Kidney (tissue), 13 donors: ENCODE measurements at regions not wholly inside any gene's neighbourhood (a gene's known extent, or its start where the extent isn't known, plus 50 kb on each side); places are given as distances from the start of the nearest gene placed in this dataset.

Source experiments
- DNase-seq, 5 donors: peaks; one replicate each; pipeline ENCODE4 v3.0.0-alpha.2; 2013 to 2020
- FAIRE-seq: peaks from 2 replicates; lab custom pipeline; 2012; peaks lifted over from hg19 to GRCh38; lab: Jason Lieb, UNC
- H3K27ac ChIP-seq, 2 donors: one replicate each; pipeline ENCODE4 v1.7.0; 2013; ENCODE audit warnings: low read depth in 2 of 2, low read length in 2 of 2, inconsistent platforms in 1 of 2
- H3K27me3 ChIP-seq: one replicate; pipeline ENCODE4 v1.7.1; 2013; ENCODE audit warnings: low read length, inconsistent platforms; ENCODE audit not compliant: control insufficient read depth, insufficient read depth
- H3K36me3 ChIP-seq, 3 donors: one replicate each; pipeline versions ENCODE4 v1.7.0 to v1.7.1; 2013; ENCODE audit warnings: low read length in 3 of 3, control low read depth in 1 of 3, inconsistent platforms in 1 of 3; ENCODE audit not compliant: insufficient read depth in 3 of 3, control insufficient read depth in 2 of 3
- H3K4me1 ChIP-seq, 3 donors: one replicate each; pipeline versions ENCODE4 v1.7.0 to v1.7.1; 2013; ENCODE audit warnings: low read length in 3 of 3, inconsistent platforms in 1 of 3, low read depth in 1 of 3; ENCODE audit not compliant: control insufficient read depth in 2 of 3, insufficient read depth in 2 of 3
- H3K4me3 ChIP-seq, 3 donors: one replicate each; pipeline versions ENCODE4 v1.7.0 to v1.8.1; 2013; ENCODE audit warnings: low read length in 3 of 3, control low read depth in 1 of 3, inconsistent platforms in 1 of 3
- H3K9ac ChIP-seq, 3 donors: one replicate each; pipeline versions ENCODE4 v1.7.0 to v1.7.1; 2013; ENCODE audit warnings: low read length in 3 of 3, control low read depth in 1 of 3, inconsistent platforms in 1 of 3
- H3K9me3 ChIP-seq, 3 donors: one replicate each; pipeline versions ENCODE4 v1.7.0 to v1.7.1; 2013; ENCODE audit warnings: low read length in 3 of 3, control low read depth in 1 of 3, inconsistent platforms in 1 of 3; ENCODE audit not compliant: control insufficient read depth in 2 of 3, insufficient read depth in 1 of 3
- CTCF ChIP-seq: IDR thresholded peaks from 3 replicates; pipeline ENCODE4 v1.5.1; 2012; ENCODE audit warnings: mild to moderate bottlenecking, moderate library complexity, borderline replicate concordance; ENCODE audit not compliant: insufficient read depth; ENCODE audit errors: extremely low read depth
- intact Hi-C: fragments of 100-400 bp; cut with DNase I; formaldehyde crosslinking; loops from one replicate; pipeline ENCODE4 v1.11.1; 2022
- donor health status: control.
- donor health status: control.
- donor health status: control.
- donor health status: control.
- donor health status: control.
- donor health status: DM: yes; HTN: yes; CAD: no.
- donor health status: Normal renal cell carcinoma (clear cell type).

GRCh38 chr15:29319823-29320222, 50.2 kb upstream of the NSMCE3 start:
- FAIRE-seq (no peak), DNase-seq (no peak)
- H3K27ac ChIP-seq, result no peak overlapping the region
- H3K4me1 ChIP-seq, result no peaks in the 10 kb centered on the region
- intact Hi-C loops, result no loop called here
- no peaks in the 10 kb centered on the region for H3K27me3 ChIP-seq
- no peaks in the 10 kb centered on the region for H3K9me3 ChIP-seq
- H3K36me3 ChIP-seq, result no peaks in the 10 kb centered on the region
- H3K9ac ChIP-seq, result no peak overlapping the region
- H3K4me3 ChIP-seq, result no peak overlapping the region
- no peak for TF ChIP-seq CTCF
